AG10803 (cell line): ENCODE measurements at regions not wholly inside any gene's neighbourhood (a gene's known extent, or its start where the extent isn't known, plus 50 kb on each side); places are given as distances from the start of the nearest gene placed in this dataset.
A peak's percentile ranks its signal among the peaks of the same experiment; 100 is the strongest.

Source experiments
- DNase-seq: peaks from one replicate; pipeline ENCODE4 v3.0.0; 2010; ENCODE audit warnings: low read depth
- H3K4me3 ChIP-seq: 2 replicates; pipeline ENCODE4 v1.5.1; 2011; ENCODE audit warnings: mild to moderate bottlenecking, low read length, control low read depth
- TF ChIP-seq, protein P1 (sequence below): conservative IDR thresholded peaks from 2 replicates; pipeline ENCODE4 v1.5.1; 2011; ENCODE audit warnings: mild to moderate bottlenecking, low read length, control low read depth, inconsistent platforms

GRCh38 chr18:44178476-44178875 is 502.2 kb upstream of the SETBP1 start:
- no peak for DNase-seq
- TF ChIP-seq, protein P1, sequence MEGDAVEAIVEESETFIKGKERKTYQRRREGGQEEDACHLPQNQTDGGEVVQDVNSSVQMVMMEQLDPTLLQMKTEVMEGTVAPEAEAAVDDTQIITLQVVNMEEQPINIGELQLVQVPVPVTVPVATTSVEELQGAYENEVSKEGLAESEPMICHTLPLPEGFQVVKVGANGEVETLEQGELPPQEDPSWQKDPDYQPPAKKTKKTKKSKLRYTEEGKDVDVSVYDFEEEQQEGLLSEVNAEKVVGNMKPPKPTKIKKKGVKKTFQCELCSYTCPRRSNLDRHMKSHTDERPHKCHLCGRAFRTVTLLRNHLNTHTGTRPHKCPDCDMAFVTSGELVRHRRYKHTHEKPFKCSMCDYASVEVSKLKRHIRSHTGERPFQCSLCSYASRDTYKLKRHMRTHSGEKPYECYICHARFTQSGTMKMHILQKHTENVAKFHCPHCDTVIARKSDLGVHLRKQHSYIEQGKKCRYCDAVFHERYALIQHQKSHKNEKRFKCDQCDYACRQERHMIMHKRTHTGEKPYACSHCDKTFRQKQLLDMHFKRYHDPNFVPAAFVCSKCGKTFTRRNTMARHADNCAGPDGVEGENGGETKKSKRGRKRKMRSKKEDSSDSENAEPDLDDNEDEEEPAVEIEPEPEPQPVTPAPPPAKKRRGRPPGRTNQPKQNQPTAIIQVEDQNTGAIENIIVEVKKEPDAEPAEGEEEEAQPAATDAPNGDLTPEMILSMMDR, result no peak
- no peak overlapping the region for H3K4me3 ChIP-seq

DNA sequence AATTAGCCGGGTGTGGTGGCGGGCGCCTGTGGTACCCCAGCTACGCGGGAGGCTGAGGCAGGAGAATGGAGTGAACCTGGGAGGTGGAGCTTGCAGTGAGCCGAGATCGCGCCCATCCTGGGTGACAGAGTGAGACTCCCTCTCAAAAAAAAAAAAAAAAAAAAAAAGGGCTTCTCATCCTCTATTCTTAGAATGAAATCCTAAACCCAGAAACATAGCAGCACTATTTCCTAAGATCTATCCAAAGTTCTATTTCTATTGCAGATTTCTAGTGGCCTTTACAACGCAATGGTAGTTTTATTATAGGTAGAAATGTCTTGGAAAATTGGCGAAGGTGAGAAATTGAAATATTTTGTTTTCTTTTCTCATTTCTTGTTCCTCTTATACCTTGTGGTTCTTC is 501.0 kb upstream of the SETBP1 start:
- TF ChIP-seq, protein P1, result no peak
- no peak for DNase-seq
- no peak overlapping the region for H3K4me3 ChIP-seq

DNA sequence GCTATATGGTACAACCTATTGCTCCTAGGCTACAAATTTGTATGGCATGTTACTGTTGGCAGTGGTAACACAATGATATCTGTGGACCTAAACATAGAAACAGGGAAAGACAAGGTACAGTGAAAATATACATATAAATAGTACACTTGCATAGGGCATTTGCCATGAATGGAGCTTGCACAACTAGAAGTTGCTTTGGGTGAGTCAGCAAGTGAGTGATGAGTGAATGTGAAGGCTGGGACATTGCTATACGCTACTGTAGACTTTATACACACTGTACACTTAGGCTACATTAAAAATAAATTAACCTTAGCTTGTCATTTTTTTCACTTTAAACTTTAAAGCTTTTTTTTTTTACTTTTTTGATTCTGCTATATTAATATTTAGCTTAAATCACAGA is 500.0 kb upstream of the SETBP1 start:
- TF ChIP-seq, protein P1, result no peak
- H3K4me3 ChIP-seq, result no peak overlapping the region
- DNase-seq, result no peak

GRCh38 chr18:44181951-44182747 is 498.5 kb upstream of the SETBP1 start:
- DNase-seq, result peak; percentile 2
- H3K4me3 ChIP-seq, result no peak overlapping the region
- TF ChIP-seq, protein P1, result no peak

- H3K4me3 ChIP-seq, result no peak overlapping the region
- no peak for DNase-seq
- TF ChIP-seq, protein P1, result no peak
Measured at GRCh38 chr18:44186001-44186400, 494.7 kb upstream of the SETBP1 start.

DNA sequence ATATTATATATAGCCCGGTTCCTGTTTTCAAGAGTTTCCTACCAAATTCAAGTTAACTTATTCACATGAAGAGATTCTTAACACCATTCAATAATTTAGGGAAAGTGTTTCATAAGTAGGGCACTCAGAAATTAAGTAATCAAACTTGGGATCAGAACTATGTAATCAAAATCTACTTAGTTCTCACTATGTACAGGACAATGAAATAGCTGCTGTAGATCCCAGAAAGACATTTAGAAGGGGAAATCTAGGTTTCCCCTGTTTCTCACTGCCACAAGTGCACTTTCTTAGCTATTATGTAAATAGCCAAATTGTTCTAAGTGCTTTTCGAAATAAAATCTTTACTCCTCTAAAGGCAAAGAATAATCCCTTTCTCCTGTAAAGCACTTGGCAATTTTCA is 493.6 kb upstream of the SETBP1 start:
- TF ChIP-seq, protein P1, result no peak
- DNase-seq, result no peak
- no peak overlapping the region for H3K4me3 ChIP-seq

GRCh38 chr18:44195394-44196140 is 485.1 kb upstream of the SETBP1 start:
- no peak overlapping the region for H3K4me3 ChIP-seq
- TF ChIP-seq, protein P1, result no peak
- DNase-seq, result no peak
